AG09319 (cell line): ENCODE measurements at regions not wholly inside any gene's neighbourhood (a gene's known extent, or its start where the extent isn't known, plus 50 kb on each side); places are given as distances from the start of the nearest gene placed in this dataset.
"Not testable (repeated sequence)": the region's sequence is repeated elsewhere in the genome, so short reads cannot be mapped to it uniquely, and the experiment has no call there.

Experiments
- DNase-seq: peaks from one replicate; pipeline ENCODE4 v3.0.0-alpha.2; 2010; ENCODE audit warnings: low read depth; ENCODE audit errors: extremely low read depth
- CTCF ChIP-seq: IDR thresholded peaks from 2 replicates; pipeline ENCODE4 v1.5.1; 2011; ENCODE audit warnings: low read depth, mild to moderate bottlenecking, inconsistent platforms, low read length, moderate library complexity

GRCh38 chr4:72858328-72858727, 211.2 kb downstream of the COX18 start:
- DNase-seq: peak; percentile 23
- TF ChIP-seq CTCF: no peak

- no peak for TF ChIP-seq CTCF
- no peak for DNase-seq
Measured at GRCh38 chr4:72857787-72858186, 211.7 kb downstream of the COX18 start.

GRCh38 chr4:72857216-72857615, 212.3 kb downstream of the COX18 start:
- TF ChIP-seq CTCF: no peak
- DNase-seq: no peak

GRCh38 chr4:72846280-72847111, 223.0 kb downstream of the COX18 start:
- TF ChIP-seq CTCF: no peak
- DNase-seq: peak; percentile 4

GRCh38 chr4:72843466-72843865, 226.1 kb downstream of the COX18 start:
- no peak for DNase-seq
- no peak for TF ChIP-seq CTCF

GRCh38 chr4:72842323-72842722, 227.2 kb downstream of the COX18 start:
- no peak for DNase-seq
- no peak for TF ChIP-seq CTCF

- DNase-seq: not testable (repeated sequence)
Measured at GRCh38 chr4:72840166-72840565, 229.3 kb downstream of the COX18 start.

- no peak for DNase-seq
Measured at GRCh38 chr4:72828864-72829263, 240.7 kb downstream of the COX18 start.

More at GRCh38 chr4:72828864-72829263, 240.7 kb downstream of the COX18 start:
- no peak for TF ChIP-seq CTCF
